Endothelial cell of umbilical vein (primary cell): ENCODE measurements at regions not wholly inside any gene's neighbourhood (a gene's known extent, or its start where the extent isn't known, plus 50 kb on each side); places are given as distances from the start of the nearest gene placed in this dataset.

ENCODE experiments used
- BruUV-seq: library from RNA; stranded (reverse); fragments of 400-500 nt; replicated peaks from 2 replicates; lab custom pipeline; 2021; lab: Mats Ljungman, UMichigan
- CTCF ChIA-PET: fragments of 300-600, 350-600 bp; sonication (Branson Sonifier 250); formaldehyde crosslinking; loops from one replicate; lab custom pipeline; 2021; ENCODE audit warnings: antibody characterized with exemption, inconsistent platforms; lab: Charles Lee
- POLR2A ChIA-PET: fragments of 300-600, 350-600 bp; sonication (Branson Sonifier 250); formaldehyde crosslinking; loops from one replicate; lab custom pipeline; 2021; ENCODE audit warnings: antibody characterized with exemption, inconsistent platforms; lab: Charles Lee
- DNase-seq: peaks from one replicate; pipeline ENCODE4 v3.0.0-alpha.2; 2011; ENCODE audit warnings: low read depth, low spot score
- FAIRE-seq: peaks from 2 replicates; lab custom pipeline; 2011; peaks lifted over from hg19 to GRCh38; lab: Jason Lieb, UNC
- H2AFZ ChIP-seq: 2 replicates; pipeline ENCODE4 v1.6.0; 2012; ENCODE audit warnings: low read depth, low read length, control low read depth, inconsistent platforms
- H3K27ac ChIP-seq: 2 replicates; pipeline ENCODE4 v1.5.1; 2011; ENCODE audit warnings: low read depth, mild to moderate bottlenecking, control low read depth, low read length, moderate library complexity; ENCODE audit not compliant: insufficient read depth
- H3K27me3 ChIP-seq, 2 experiments: 2 replicates each; pipeline versions ENCODE4 v1.6.0 to v1.6.1; 2011; ENCODE audit warnings: low read length in 2 of 2, mixed read lengths in 1 of 2; ENCODE audit not compliant: control insufficient read depth in 2 of 2, insufficient read depth in 2 of 2
- H3K36me3 ChIP-seq, 2 experiments: 2 replicates in 1 of 2; 3 replicates in 1 of 2; pipeline ENCODE4 v1.5.1; 2011; ENCODE audit warnings: low read length in 2 of 2, mild to moderate bottlenecking in 1 of 2, moderate library complexity in 1 of 2; ENCODE audit not compliant: control insufficient read depth in 2 of 2, insufficient read depth in 2 of 2; ENCODE audit errors: extremely low read depth in 1 of 2
- H3K4me1 ChIP-seq: 3 replicates; pipeline ENCODE4 v1.5.1; 2011; ENCODE audit warnings: mild to moderate bottlenecking, low read length; ENCODE audit not compliant: control insufficient read depth, insufficient read depth; ENCODE audit errors: extremely low read depth
- H3K4me2 ChIP-seq: 2 replicates; pipeline ENCODE4 v1.6.1; 2011; ENCODE audit warnings: low read length, control low read depth, mixed read lengths; ENCODE audit not compliant: insufficient read depth
- H3K4me3 ChIP-seq, 3 experiments: fragments of 200-600 bp in 1 of 3; sonication (generic), shearing (Covaris generic) in 1 of 3; replicated peaks in 1 of 3; 2 replicates each; pipeline ENCODE4 v1.5.1; 2011 to 2016; ENCODE audit warnings: control low read depth in 3 of 3, low read length in 3 of 3, mild to moderate bottlenecking in 2 of 3, inconsistent platforms in 1 of 3, low read depth in 1 of 3, moderate library complexity in 1 of 3; ENCODE audit not compliant: insufficient read depth in 1 of 3
- H3K79me2 ChIP-seq: 2 replicates; pipeline ENCODE4 v1.6.0; 2012; ENCODE audit warnings: low read length, inconsistent platforms; ENCODE audit not compliant: control insufficient read depth, insufficient read depth
- H3K9ac ChIP-seq: replicated peaks from 2 replicates; pipeline ENCODE3; 2011; ENCODE audit warnings: low read length, control low read depth; ENCODE audit not compliant: insufficient read depth; ENCODE audit errors: extremely low read depth
- H3K9me1 ChIP-seq: replicated peaks from 3 replicates; pipeline ENCODE4 v1.6.0; 2011; ENCODE audit warnings: mild to moderate bottlenecking, low read length; ENCODE audit not compliant: control insufficient read depth, insufficient read depth; ENCODE audit errors: extremely low read depth
- H3K9me3 ChIP-seq: replicated peaks from 2 replicates; pipeline ENCODE4 v1.5.1; 2012; ENCODE audit warnings: low read length, inconsistent platforms; ENCODE audit not compliant: control insufficient read depth, insufficient read depth
- H4K20me1 ChIP-seq: replicated peaks from 2 replicates; pipeline ENCODE3; 2011; ENCODE audit warnings: mild to moderate bottlenecking, low read length; ENCODE audit not compliant: control insufficient read depth, insufficient read depth; ENCODE audit errors: extremely low read depth
- CTCF ChIP-seq, 2 donors: IDR thresholded peaks; 1 replicate in 1 of 2; 2 replicates in 1 of 2; pipeline ENCODE4 v1.5.1; 2011; ENCODE audit warnings: low read length in 2 of 2, mild to moderate bottlenecking in 2 of 2, moderate library complexity in 2 of 2, control low read depth in 1 of 2, inconsistent platforms in 1 of 2, low read depth in 1 of 2; ENCODE audit not compliant: insufficient read depth in 1 of 2; ENCODE audit errors: extremely low read depth in 1 of 2
- EZH2 ChIP-seq: IDR thresholded peaks from 2 replicates; pipeline ENCODE4 v1.6.1; 2012; ENCODE audit warnings: borderline replicate concordance, low read depth, mild to moderate bottlenecking, moderate library complexity, low read length, inconsistent platforms; ENCODE audit not compliant: severe bottlenecking
- FOS ChIP-seq: IDR thresholded peaks from 2 replicates; pipeline ENCODE4 v1.6.1; 2011; ENCODE audit warnings: mild to moderate bottlenecking, low read length, moderate library complexity, borderline replicate concordance; ENCODE audit not compliant: insufficient read depth
- GATA2 ChIP-seq: IDR thresholded peaks from 2 replicates; pipeline ENCODE4 v1.7.0; 2011; ENCODE audit warnings: low read depth, mild to moderate bottlenecking, moderate library complexity, mixed read lengths, low read length; ENCODE audit not compliant: insufficient read length, insufficient read depth
- JUN ChIP-seq: IDR thresholded peaks from 2 replicates; pipeline ENCODE4 v1.6.1; 2011; ENCODE audit warnings: borderline replicate concordance, low read depth; ENCODE audit not compliant: insufficient read length, insufficient read depth
- MAX ChIP-seq: IDR thresholded peaks from 2 replicates; pipeline ENCODE4 v1.6.1; 2011; ENCODE audit not compliant: insufficient read depth, insufficient read length
- MYC ChIP-seq: IDR thresholded peaks from one replicate; pipeline ENCODE4 v1.6.1; 2011; ENCODE audit warnings: mild to moderate bottlenecking, low read depth, low read length
- POLR2A ChIP-seq: IDR thresholded peaks from 2 replicates; pipeline ENCODE4 v1.6.1; 2012; ENCODE audit warnings: low read depth, mild to moderate bottlenecking, control low read depth, low read length
- POLR2AphosphoS5 ChIP-seq: IDR thresholded peaks from 2 replicates; pipeline ENCODE4 v1.6.1; 2012; ENCODE audit warnings: low read depth, mild to moderate bottlenecking, control low read depth, low read length, moderate library complexity; ENCODE audit not compliant: insufficient read depth
- dilution Hi-C: fragments of 300-500 bp; cut with MboI; formaldehyde crosslinking; loops from one replicate; pipeline ENCODE4 v1.15.0; 2019; ENCODE audit warnings: low sequenced_read_pairs; ENCODE audit not compliant: extremely low pct_ligation_motif_present
- intact Hi-C: fragments of 100-400 bp; cut with micrococcal nuclease; formaldehyde crosslinking; loops from one replicate; pipeline ENCODE4 v1.10.0; 2022

GRCh38 chr6:148193063-148193680 lies 149.5 kb upstream of the SASH1 start:
- Histone ChIP-seq H3K4me2 (no peak overlapping the region), H2AFZ (no peak overlapping the region), H3K27me3 (no peaks in the 10 kb centered on the region), H3K4me1 (no peaks in the 10 kb centered on the region), H3K27ac (no peak overlapping the region), H3K9ac (no peak overlapping the region), H3K9me3 (no peaks in the 10 kb centered on the region), H3K4me3 (no peak overlapping the region), H4K20me1 (no peaks in the 10 kb centered on the region), H3K79me2 (no peaks in the 10 kb centered on the region), H3K36me3 (no peaks in the 10 kb centered on the region), H3K9me1 (no peaks in the 10 kb centered on the region)
- DNase-seq: no peak
- BruUV-seq: no TSS peak
- TF ChIP-seq EZH2: no peak
- no peak for TF ChIP-seq POLR2A
- TF ChIP-seq MYC: no peak
- TF ChIP-seq JUN: no peak
- no peak for TF ChIP-seq CTCF (IDR thresholded peaks at IDR 0.05; ENCODE audit: extremely low read depth in 1 of 2, insufficient read depth in 1 of 2, low read depth in 1 of 2, low read length in 2 of 2)
- no peak for TF ChIP-seq POLR2AphosphoS5
- no peak for TF ChIP-seq GATA2
- TF ChIP-seq FOS: no peak
- no peak for TF ChIP-seq MAX
- dilution Hi-C loops: no loop called here
- FAIRE-seq: peak; percentile 49
- POLR2A ChIA-PET: no interaction called here
- intact Hi-C loops: no loop called here
- CTCF ChIA-PET: interaction anchor here (1.7 to 4.6 kb wide), 3 partner anchors 8 to 30 kb away, joined by 3 to 13 read pairs (median 5); no protein-coding TSS in a partner anchor
